ENCODE measurements at regions not wholly inside any gene's neighbourhood (a gene's known extent, or its start where the extent isn't known, plus 50 kb on each side); places are given as distances from the start of the nearest gene placed in this dataset.

DNA sequence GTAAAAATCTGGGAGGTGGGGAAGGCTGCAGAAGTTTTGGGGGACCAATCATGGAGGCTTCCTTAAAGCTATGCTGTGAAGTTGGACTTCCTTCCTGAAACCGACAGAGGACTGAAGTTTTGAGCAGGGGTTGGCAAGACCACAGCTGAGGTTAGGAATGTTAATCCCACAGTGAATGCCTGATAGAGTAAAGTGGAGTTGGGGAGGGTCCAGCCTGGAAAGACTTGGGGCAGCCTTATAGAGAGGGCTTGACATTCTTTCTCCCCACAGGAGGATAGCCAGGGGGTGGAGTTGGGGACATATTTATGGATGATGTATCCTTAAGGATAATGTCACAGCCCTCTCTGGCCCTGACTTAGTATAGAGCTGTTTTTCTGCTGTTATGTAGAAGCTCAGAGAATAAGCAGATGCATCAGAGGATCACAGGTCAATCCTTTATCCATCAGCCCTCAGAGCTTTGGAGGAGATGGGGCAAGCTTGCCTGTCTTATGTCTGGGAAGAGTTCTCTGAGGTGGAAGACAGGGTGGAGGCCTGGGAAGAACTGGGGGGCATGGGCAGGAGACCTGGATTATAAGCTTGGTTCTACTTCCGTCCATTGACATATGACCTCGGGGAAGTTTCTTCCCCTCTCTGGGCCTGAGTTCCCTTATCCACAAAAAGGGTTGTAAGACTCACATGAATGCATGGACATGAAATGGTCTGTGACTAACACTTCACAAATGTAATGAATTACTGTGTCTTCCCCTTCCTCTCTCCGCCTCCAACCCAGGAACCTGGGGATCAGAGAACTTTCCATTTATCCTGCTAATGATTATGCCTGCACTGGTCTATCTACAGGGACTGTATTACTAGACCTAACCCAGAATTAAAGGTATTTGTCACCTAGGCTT is 317.8 kb downstream of the MIAT start:
- 63 to 72% (median 63%) methylated on average over 4 of the region's 4 CpGs for WGBS, 3 donors
- no peaks in the 10 kb centered on the region for H3K36me3 ChIP-seq (ENCODE audit: control insufficient read depth in 3 of 3, insufficient read depth in 2 of 3, low read depth in 1 of 3, low read length in 3 of 3)
- no peak overlapping the region for H3K27ac ChIP-seq (ENCODE audit: low read depth in 1 of 3, low read length in 2 of 3)
- H3K27me3 ChIP-seq (ENCODE audit: control insufficient read depth in 3 of 3, insufficient read depth in 3 of 3, low read length in 3 of 3), result peaks cover 0 to 5% (median 4%) of the 10 kb centered on the region in 3 donors
- DNase-seq (no peak), FAIRE-seq (no peak)
- no peaks in the 10 kb centered on the region for H3K4me1 ChIP-seq (ENCODE audit: control insufficient read depth in 3 of 3, insufficient read depth in 2 of 3, low read depth in 1 of 3, low read length in 2 of 3)
- no peak overlapping the region for H3K4me3 ChIP-seq (ENCODE audit: low read depth in 1 of 3, low read length in 3 of 3)
- H3K9me3 ChIP-seq (ENCODE audit: control insufficient read depth in 2 of 2, insufficient read depth in 1 of 2, low read depth in 1 of 2, low read length in 1 of 2), result peaks cover 0 to 2% of the 10 kb centered on the region in 2 donors

GRCh38 chr22:26975865-26976264 is 318.5 kb downstream of the MIAT start:
- Histone ChIP-seq H3K4me1 (ENCODE audit: control insufficient read depth in 3 of 3, insufficient read depth in 2 of 3, low read depth in 1 of 3, low read length in 2 of 3) (no peaks in the 10 kb centered on the region), H3K27ac (ENCODE audit: low read depth in 1 of 3, low read length in 2 of 3) (no peak overlapping the region), H3K9me3 (ENCODE audit: control insufficient read depth in 2 of 2, insufficient read depth in 1 of 2, low read depth in 1 of 2, low read length in 1 of 2) (peaks cover 0 to 2% of the 10 kb centered on the region in 2 donors), H3K4me3 (ENCODE audit: low read depth in 1 of 3, low read length in 3 of 3) (no peak overlapping the region), H3K27me3 (ENCODE audit: control insufficient read depth in 3 of 3, insufficient read depth in 3 of 3, low read length in 3 of 3) (peaks cover 0 to 6% (median 5%) of the 10 kb centered on the region in 3 donors), H3K36me3 (ENCODE audit: control insufficient read depth in 3 of 3, insufficient read depth in 2 of 3, low read depth in 1 of 3, low read length in 3 of 3) (no peaks in the 10 kb centered on the region)
- FAIRE-seq, result no peak
- no peak for DNase-seq
- 55 to 78% (median 69%) methylated on average over 3 of the region's 3 CpGs for WGBS, 3 donors

DNA sequence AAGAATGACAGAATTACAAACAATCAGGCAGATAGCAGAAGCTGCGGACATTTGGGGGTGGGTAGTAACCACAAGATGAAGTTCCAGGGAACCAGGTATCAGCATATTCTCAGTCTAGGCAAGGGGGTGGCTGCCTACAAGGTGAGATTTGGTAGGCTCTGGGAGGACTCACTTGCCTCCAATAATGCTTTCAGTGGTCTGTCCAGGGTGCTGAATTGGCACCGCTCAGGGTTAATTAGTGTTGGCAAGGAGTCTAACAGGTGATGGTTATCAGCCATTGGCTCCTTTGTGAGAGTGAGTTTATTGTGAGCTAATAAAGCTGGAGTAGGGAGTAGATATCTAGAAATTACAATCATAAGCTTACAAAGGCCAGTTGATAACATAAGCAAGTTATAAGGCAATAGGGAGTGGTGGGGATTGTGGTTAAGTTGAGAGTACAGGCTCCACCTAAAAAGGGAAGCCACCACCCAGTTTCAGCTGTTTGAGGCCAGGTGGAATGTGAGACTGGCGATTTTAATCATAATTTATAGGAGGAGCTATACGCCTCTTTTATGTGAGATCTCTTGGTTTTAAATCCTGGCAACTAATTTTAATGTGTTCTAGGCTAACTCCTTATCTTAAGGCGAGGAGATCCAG is 320.5 kb downstream of the MIAT start:
- Histone ChIP-seq H3K4me3 (ENCODE audit: low read depth in 1 of 3, low read length in 3 of 3) (no peak overlapping the region), H3K4me1 (ENCODE audit: control insufficient read depth in 3 of 3, insufficient read depth in 2 of 3, low read depth in 1 of 3, low read length in 2 of 3) (no peaks in the 10 kb centered on the region), H3K27me3 (ENCODE audit: control insufficient read depth in 3 of 3, insufficient read depth in 3 of 3, low read length in 3 of 3) (peaks cover 0 to 6% (median 5%) of the 10 kb centered on the region in 3 donors), H3K36me3 (ENCODE audit: control insufficient read depth in 3 of 3, insufficient read depth in 2 of 3, low read depth in 1 of 3, low read length in 3 of 3) (no peaks in the 10 kb centered on the region), H3K27ac (ENCODE audit: low read depth in 1 of 3, low read length in 2 of 3) (no peak overlapping the region), H3K9me3 (ENCODE audit: control insufficient read depth in 2 of 2, insufficient read depth in 1 of 2, low read depth in 1 of 2, low read length in 1 of 2) (peaks cover 0 to 2% of the 10 kb centered on the region in 2 donors)
- WGBS, 3 donors, result 23 to 58% (median 37%) methylated on average over 5 of the region's 5 CpGs
- DNase-seq (peak in 1 of 2 donors; percentile 12), FAIRE-seq (no peak)

DNA sequence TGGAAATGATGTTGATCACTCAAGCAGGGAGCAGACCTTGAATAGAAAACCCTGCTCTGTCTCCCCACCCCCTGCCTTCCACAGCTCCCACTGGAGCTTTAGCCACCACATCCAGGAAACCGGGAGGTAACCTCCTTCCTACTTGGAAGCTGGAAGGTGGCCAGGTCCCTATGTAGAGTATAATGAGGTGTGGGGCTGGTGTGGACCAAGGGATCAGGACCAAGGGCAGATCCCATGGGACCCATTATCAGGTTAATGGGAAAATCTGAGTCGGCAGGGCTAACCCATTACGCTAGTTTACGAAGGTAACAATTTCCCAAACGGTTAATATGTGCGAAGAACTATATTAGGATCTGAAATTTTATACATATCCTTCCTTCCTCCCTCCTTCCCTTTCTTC is 321.9 kb downstream of the MIAT start:
- H3K36me3 ChIP-seq (ENCODE audit: control insufficient read depth in 3 of 3, insufficient read depth in 2 of 3, low read depth in 1 of 3, low read length in 3 of 3), result no peaks in the 10 kb centered on the region
- FAIRE-seq, result no peak
- 43 to 59% (median 45%) methylated on average over 6 of the region's 6 CpGs for WGBS, 3 donors
- no peak overlapping the region for H3K4me3 ChIP-seq (ENCODE audit: low read depth in 1 of 3, low read length in 3 of 3)
- H3K9me3 ChIP-seq (ENCODE audit: control insufficient read depth in 2 of 2, insufficient read depth in 1 of 2, low read depth in 1 of 2, low read length in 1 of 2), result peaks cover 0 to 2% of the 10 kb centered on the region in 2 donors
- no peak overlapping the region for H3K27ac ChIP-seq (ENCODE audit: low read depth in 1 of 3, low read length in 2 of 3)
- H3K27me3 ChIP-seq (ENCODE audit: control insufficient read depth in 3 of 3, insufficient read depth in 3 of 3, low read length in 3 of 3), result peaks cover 0 to 9% (median 6%) of the 10 kb centered on the region in 3 donors
- no peak for DNase-seq
- H3K4me1 ChIP-seq (ENCODE audit: control insufficient read depth in 3 of 3, insufficient read depth in 2 of 3, low read depth in 1 of 3, low read length in 2 of 3), result no peaks in the 10 kb centered on the region

GRCh38 chr22:26981111-26981510 is 323.7 kb downstream of the MIAT start:
- peaks cover 0 to 2% of the 10 kb centered on the region in 2 donors for H3K9me3 ChIP-seq (ENCODE audit: control insufficient read depth in 2 of 2, insufficient read depth in 1 of 2, low read depth in 1 of 2, low read length in 1 of 2)
- WGBS, 3 donors, result 44 to 54% (median 46%) methylated on average over 7 of the region's 7 CpGs
- H3K36me3 ChIP-seq (ENCODE audit: control insufficient read depth in 3 of 3, insufficient read depth in 2 of 3, low read depth in 1 of 3, low read length in 3 of 3), result no peaks in the 10 kb centered on the region
- no peak for FAIRE-seq
- no peak for DNase-seq
- peaks cover 0 to 9% (median 6%) of the 10 kb centered on the region in 3 donors for H3K27me3 ChIP-seq (ENCODE audit: control insufficient read depth in 3 of 3, insufficient read depth in 3 of 3, low read length in 3 of 3)
- H3K4me3 ChIP-seq (ENCODE audit: low read depth in 1 of 3, low read length in 3 of 3), result no peak overlapping the region
- no peak overlapping the region for H3K27ac ChIP-seq (ENCODE audit: low read depth in 1 of 3, low read length in 2 of 3)
- H3K4me1 ChIP-seq (ENCODE audit: control insufficient read depth in 3 of 3, insufficient read depth in 2 of 3, low read depth in 1 of 3, low read length in 2 of 3), result peaks cover 0 to 1% (median 0%) of the 10 kb centered on the region in 3 donors

- Histone ChIP-seq H3K4me3 (ENCODE audit: low read depth in 1 of 3, low read length in 3 of 3) (no peak overlapping the region), H3K4me1 (ENCODE audit: control insufficient read depth in 3 of 3, insufficient read depth in 2 of 3, low read depth in 1 of 3, low read length in 2 of 3) (peaks cover 0 to 3% (median 0%) of the 10 kb centered on the region in 3 donors), H3K27me3 (ENCODE audit: control insufficient read depth in 3 of 3, insufficient read depth in 3 of 3, low read length in 3 of 3) (peaks cover 0 to 9% (median 6%) of the 10 kb centered on the region in 3 donors), H3K9me3 (ENCODE audit: control insufficient read depth in 2 of 2, insufficient read depth in 1 of 2, low read depth in 1 of 2, low read length in 1 of 2) (peaks cover 0 to 2% of the 10 kb centered on the region in 2 donors), H3K27ac (ENCODE audit: low read depth in 1 of 3, low read length in 2 of 3) (no peak overlapping the region), H3K36me3 (ENCODE audit: control insufficient read depth in 3 of 3, insufficient read depth in 2 of 3, low read depth in 1 of 3, low read length in 3 of 3) (no peaks in the 10 kb centered on the region)
- DNase-seq, result peak in 1 of 2 donors; percentile 8
- no peak for FAIRE-seq
- 53 to 84% (median 78%) methylated on average over 5 of the region's 5 CpGs for WGBS, 3 donors
These were observed 324.2 kb downstream of the MIAT start for GRCh38 chr22:26981541-26981940.

GRCh38 chr22:26983311-26983710 is 325.9 kb downstream of the MIAT start:
- DNase-seq, result no peak
- peaks cover 0 to 3% (median 0%) of the 10 kb centered on the region in 3 donors for H3K4me1 ChIP-seq (ENCODE audit: control insufficient read depth in 3 of 3, insufficient read depth in 2 of 3, low read depth in 1 of 3, low read length in 2 of 3)
- H3K27ac ChIP-seq (ENCODE audit: low read depth in 1 of 3, low read length in 2 of 3), result no peak overlapping the region
- H3K4me3 ChIP-seq (ENCODE audit: low read depth in 1 of 3, low read length in 3 of 3), result no peak overlapping the region
- no peaks in the 10 kb centered on the region for H3K36me3 ChIP-seq (ENCODE audit: control insufficient read depth in 3 of 3, insufficient read depth in 2 of 3, low read depth in 1 of 3, low read length in 3 of 3)
- H3K27me3 ChIP-seq (ENCODE audit: control insufficient read depth in 3 of 3, insufficient read depth in 3 of 3, low read length in 3 of 3), result peaks cover 0 to 15% (median 6%) of the 10 kb centered on the region in 3 donors
- no peak for FAIRE-seq
- 26 to 59% (median 48%) methylated on average over 1 of the region's 1 CpG for WGBS, 3 donors
- no peaks in the 10 kb centered on the region for H3K9me3 ChIP-seq (ENCODE audit: control insufficient read depth in 2 of 2, insufficient read depth in 1 of 2, low read depth in 1 of 2, low read length in 1 of 2)

DNA sequence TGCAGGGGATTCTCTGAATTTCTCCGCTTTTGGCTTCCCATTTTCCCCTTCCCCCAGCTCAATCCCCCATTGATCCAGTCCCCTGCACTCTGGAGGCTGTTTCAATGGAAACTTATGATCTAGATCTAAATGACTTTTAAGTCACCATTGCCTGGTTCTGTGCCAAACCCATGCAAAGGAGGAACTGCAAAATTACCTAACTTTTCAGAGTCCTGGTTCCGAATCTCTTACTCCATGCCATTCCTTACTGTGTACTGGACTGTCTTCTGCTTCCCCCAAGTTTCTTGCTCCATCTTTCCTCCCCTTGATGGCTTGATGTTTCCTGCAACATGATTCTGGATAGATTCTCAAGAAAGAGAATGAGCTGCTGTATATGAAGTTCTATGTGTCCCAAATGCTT is 327.8 kb downstream of the MIAT start:
- Histone ChIP-seq H3K27ac (ENCODE audit: low read depth in 1 of 3, low read length in 2 of 3) (no peak overlapping the region), H3K36me3 (ENCODE audit: control insufficient read depth in 3 of 3, insufficient read depth in 2 of 3, low read depth in 1 of 3, low read length in 3 of 3) (no peaks in the 10 kb centered on the region), H3K9me3 (ENCODE audit: control insufficient read depth in 2 of 2, insufficient read depth in 1 of 2, low read depth in 1 of 2, low read length in 1 of 2) (no peaks in the 10 kb centered on the region), H3K4me1 (ENCODE audit: control insufficient read depth in 3 of 3, insufficient read depth in 2 of 3, low read depth in 1 of 3, low read length in 2 of 3) (peaks cover 0 to 3% (median 0%) of the 10 kb centered on the region in 3 donors), H3K4me3 (ENCODE audit: low read depth in 1 of 3, low read length in 3 of 3) (no peak overlapping the region), H3K27me3 (ENCODE audit: control insufficient read depth in 3 of 3, insufficient read depth in 3 of 3, low read length in 3 of 3) (peaks cover 0 to 10% (median 1%) of the 10 kb centered on the region in 3 donors)
- WGBS, 3 donors, result 68 to 88% (median 72%) methylated on average over 2 of the region's 2 CpGs
- FAIRE-seq, result no peak
- DNase-seq, result no peak
